Dedifferentiated amniotic fluid mesenchymal stem cell (primary cell): ENCODE measurements at regions not wholly inside any gene's neighbourhood (a gene's known extent, or its start where the extent isn't known, plus 50 kb on each side); places are given as distances from the start of the nearest gene placed in this dataset.
"Not testable (repeated sequence)": the region's sequence is repeated elsewhere in the genome, so short reads cannot be mapped to it uniquely, and the experiment has no call there.

Experiments
- DNase-seq: peaks from one replicate; pipeline ENCODE4 v3.0.0-alpha.2; 2016; ENCODE audit errors: extremely low spot score

- DNase-seq = no peak
These were observed 119.3 kb downstream of the CRYAA start for GRCh38 chr21:43287795-43288755.

DNA sequence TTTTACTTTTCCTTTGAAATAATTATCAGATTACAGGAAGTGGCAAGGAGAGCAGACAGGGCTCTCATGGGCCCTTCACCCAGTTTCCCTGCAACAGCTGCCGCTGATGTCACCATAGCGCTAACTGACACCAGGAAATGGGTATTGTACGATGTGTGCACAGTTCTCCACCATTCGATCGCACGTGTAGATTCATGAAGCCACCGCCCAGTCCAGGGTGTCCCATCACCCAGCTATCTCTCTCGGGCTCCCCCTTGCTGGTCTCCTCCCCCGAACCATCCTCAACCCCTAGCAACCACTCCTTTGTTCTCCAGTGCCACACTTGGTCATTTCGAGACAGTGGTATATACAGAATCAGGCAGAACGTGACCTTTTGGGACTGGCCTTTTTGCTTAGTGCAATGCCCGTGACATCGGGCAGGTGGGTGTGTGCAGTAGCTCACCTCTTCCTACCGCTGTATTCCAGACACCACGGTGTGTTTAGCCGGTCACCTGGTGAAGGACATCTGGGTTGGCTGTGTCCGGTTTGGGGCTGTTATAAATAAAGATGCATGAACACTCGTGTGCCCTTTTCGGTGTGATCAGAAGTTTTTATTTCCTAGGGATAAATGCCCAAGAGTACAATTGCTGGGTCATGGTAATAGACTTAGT lies 118.4 kb downstream of the CRYAA start:
- DNase-seq = no peak

- no peak for DNase-seq
These were observed 117.4 kb downstream of the CRYAA start for GRCh38 chr21:43286196-43286595.

DNA sequence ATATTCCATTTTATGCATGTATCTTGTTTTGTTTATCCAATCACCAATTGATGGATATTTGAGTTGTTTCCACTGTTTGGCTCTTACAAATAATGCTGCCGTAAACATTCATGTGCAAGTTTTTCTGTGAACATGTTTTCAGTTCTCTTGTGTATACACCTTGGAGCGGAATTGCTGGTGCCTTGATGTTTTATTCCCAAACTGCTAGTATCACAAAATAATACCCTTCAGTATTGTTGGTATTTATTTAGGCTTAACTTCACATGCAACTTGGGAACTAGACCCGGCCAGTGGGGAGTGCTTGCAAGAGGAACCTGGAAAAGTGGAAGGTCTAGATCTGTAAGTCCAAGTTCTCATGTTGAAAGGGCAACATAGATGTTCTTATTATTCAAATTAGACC lies 115.9 kb downstream of the CRYAA start:
- DNase-seq = no peak

GRCh38 chr21:43284238-43284637 lies 115.4 kb downstream of the CRYAA start:
- DNase-seq = no peak

DNA sequence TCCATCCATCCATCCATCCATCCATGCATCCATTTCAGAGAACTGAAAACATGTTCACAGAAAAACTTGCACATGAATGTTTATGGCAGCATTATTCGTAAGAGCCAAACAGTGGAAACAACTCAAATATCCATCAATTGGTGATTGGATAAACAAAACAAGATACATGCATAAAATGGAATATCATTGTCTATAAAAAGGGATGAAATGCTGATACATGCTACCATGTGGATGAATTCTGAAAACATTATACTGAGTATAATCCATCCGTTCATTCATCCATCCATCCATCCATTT lies 115.1 kb downstream of the CRYAA start:
- DNase-seq = not testable (repeated sequence)

DNA sequence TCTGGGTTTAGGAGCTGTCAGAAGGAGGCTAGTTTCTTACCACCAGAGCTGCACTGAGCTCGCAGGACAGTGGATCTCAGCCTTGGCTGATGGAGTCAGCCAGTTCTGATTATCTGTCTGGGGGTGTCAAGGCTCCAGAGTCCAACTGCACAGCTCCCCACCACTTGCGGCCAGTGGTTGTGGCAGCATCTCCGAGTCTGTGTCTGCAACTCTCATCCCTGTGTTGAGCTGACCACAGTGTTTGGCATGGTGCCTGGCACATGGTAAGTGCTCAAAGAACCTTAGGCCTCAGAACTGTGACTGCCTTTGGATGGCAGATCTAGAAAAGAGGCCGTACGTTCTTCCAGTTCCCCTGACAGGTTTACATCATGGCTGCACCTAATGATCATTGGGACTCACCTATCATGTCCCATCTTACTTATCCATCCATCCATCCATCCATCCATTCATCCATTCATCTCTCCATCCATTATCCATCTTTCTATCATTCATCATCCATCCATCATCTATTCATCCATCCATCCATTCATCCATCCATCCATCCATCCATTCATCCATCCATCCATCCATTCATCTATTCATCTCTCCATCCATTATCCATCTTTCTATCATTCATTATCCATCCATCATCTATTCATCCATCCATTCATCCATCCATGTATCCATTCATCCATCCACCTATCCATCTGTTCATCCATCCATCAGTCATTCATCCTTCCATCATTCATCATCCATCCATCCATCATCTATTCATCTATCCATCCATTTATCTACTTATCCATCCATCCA lies 114.5 kb downstream of the CRYAA start:
- DNase-seq = no peak

GRCh38 chr21:43282358-43283120 lies 113.7 kb downstream of the CRYAA start:
- DNase-seq = no peak

GRCh38 chr21:43281661-43282357 lies 113.0 kb downstream of the CRYAA start:
- no peak for DNase-seq

- no peak for DNase-seq
These were observed 112.3 kb downstream of the CRYAA start for GRCh38 chr21:43280949-43281633.

DNA sequence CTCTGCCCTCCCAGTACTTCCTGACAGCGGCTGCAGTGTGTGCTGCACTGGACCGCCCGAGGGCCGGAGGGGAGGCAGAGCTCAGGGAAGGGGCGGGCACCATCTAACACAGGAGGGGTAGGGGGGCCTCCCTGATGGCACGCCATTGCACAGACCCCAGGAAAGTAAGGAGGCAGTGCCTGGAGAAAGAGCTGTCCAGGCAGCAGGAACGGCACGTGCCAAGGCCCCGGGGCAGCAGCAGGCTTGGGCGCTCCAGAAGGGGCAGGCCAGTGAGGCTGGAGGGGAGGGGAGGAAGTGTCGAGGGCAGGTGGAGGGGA lies 110.7 kb downstream of the CRYAA start:
- no peak for DNase-seq

DNA sequence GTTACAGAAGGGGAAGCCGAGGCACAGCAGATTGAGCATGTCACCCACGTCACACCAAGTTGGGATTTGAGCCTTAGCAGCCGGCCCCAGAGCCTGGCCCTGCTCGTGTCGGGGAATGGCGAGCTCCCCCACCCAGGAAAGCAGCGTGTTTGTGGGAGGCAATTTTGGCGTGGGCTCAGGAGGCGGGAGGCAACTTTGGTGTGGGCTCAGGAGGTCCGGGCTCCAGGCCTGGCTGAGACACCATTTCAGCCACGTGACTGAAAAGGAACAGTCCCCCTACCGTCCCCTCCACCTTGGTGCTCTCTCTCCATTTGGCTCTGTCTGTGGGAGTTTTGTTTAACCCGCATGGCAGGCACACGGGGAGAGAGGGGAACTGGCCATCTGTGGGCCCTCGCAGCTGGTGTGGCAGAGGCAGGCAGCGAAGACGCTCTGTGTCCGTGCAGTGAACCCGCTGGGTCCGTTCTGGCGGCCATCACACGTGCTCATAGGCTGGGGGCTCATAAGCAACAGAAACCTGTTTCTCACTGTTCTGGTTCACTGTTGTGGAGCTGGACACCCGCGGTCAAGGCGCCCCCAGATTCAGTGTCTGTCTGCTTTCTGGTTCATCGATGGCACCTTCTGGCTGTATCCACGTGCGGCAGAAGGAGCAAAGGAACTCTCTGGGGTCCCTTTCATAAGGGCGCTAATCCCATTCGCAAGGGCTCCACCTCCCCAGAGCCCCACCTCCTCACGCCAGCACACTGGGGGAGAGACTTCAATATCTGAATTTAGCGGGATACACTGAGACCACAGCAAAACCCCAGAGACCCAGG lies 110.2 kb downstream of the CRYAA start:
- DNase-seq = no peak

DNA sequence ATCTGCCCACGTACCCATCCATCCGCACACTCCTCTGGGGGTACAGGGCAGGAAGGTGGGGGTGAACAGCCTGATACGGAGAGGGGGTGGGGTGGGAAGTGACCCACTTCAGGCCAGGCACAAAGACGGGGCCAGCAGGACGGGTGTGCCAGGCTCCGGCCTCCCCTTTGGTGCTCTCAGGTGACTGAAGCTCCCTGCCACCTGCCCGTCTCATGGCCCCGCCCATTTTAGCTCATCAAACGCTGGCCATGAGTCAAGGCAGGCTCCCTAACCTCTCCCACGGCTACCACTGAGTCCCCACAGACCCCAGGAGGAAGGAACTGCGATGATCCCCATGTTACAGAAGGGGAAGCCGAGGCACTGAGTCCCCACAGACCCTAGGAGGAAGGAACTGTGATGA lies 109.6 kb downstream of the CRYAA start:
- DNase-seq = no peak

DNA sequence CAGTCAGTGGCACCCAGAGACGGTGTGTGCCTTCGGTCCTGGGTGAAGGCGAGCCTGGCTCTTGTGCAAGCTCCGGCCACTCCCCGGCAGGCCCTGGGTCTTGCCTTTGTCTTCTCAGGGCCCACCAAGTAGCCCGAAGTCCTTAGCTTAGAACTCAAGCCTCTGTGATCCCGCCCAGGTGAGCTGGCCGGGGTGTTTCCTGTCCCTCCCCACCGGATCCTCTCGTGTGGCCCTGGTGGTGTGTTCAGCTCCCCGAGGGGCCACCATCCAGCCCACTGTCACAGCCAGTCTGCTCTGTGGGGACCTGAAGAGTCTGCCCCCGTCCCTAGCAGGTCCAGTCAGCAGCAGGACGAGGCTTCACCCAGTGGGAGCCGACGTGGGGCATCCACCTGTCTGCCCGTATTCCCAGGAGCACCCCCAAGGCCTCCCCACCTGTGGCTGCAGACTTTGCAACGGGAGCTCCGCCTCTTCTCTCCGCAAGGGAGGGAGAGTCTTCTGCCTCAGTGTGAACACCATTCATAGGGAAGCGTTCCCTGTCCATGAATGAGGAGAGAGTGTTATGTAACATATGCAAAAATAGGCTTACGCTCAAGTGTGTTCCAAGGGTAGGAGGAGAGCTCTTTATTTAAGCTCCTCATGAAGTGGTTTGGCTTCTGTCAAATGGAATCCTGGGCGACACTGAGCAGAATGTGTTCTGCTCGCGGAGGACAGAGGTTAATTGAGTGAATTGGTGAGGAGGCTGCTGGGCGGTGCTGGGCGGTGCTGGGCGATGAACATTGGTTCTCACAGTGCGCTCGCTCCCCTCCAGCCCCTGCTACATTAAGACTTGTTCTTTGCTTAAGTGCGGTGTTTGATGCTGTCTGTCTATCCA lies 108.9 kb downstream of the CRYAA start:
- DNase-seq = no peak

DNA sequence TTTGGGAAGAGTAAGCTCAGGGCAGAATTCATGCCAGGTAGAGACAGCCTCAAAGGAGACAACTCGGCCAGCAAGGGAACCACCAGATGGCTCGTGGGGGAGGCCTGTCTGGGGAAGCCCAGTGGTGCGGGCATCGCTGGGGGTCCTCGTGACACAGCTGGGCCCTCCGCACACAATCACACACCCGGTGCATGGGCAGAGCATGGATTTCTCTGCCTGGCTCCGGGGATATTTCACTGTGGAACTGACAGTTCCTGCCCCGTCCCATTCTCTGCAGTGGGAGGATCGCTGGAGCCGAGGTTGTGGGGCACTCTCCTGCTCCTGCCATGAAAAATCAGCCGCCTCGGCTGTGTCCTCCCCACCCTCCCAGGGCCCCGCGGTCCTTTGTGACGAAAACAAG lies 108.0 kb downstream of the CRYAA start:
- no peak for DNase-seq

- DNase-seq = no peak
These were observed 106.8 kb downstream of the CRYAA start for GRCh38 chr21:43275421-43276211.

DNA sequence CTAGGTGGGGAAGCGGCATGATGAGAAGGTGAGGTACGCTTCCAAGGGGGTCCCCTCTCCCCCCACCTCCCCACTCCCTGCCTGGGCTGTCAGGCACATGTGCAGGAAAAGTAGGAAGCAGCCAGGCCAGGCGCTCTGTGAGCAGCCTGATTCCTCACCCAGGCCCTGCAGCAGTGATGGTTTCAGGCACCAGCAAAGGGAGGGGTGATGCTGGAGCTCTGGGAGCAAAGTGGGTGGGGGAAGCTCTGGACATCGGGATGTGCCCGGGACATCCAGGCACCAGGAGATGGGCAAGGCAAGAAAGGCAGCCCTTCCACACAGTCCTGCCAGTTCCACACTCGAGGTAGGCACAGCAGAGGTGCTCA lies 106.1 kb downstream of the CRYAA start:
- DNase-seq = no peak
